ENCODE measurements at regions not wholly inside any gene's neighbourhood (a gene's known extent, or its start where the extent isn't known, plus 50 kb on each side); places are given as distances from the start of the nearest gene placed in this dataset.
"Not testable (repeated sequence)": the region's sequence is repeated elsewhere in the genome, so short reads cannot be mapped to it uniquely, and the experiment has no call there.

DNA sequence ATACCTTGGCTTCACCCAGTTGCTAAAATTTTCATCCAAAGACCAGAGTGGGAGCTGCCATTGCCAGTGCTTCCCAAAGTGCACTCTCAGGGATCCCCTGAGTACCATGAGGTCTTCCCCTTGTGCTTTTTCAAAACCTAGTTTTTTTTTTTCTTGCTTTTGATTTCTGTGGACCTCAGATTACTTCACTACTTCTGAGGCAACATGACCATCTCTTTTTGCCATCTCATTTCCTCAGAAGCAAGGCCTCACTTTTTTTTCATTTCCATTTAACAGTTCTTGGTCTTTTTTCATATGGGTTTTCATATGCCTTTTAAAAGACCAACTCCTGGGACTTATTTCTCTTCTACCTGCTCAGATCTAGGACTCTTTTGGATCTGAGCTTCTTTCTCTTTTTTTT lies 64.1 kb upstream of the MMS22L start:
- H3K4me3 ChIP-seq (ENCODE audit: low read depth, low read length) = no peak overlapping the region
- TF ChIP-seq, protein P1, sequence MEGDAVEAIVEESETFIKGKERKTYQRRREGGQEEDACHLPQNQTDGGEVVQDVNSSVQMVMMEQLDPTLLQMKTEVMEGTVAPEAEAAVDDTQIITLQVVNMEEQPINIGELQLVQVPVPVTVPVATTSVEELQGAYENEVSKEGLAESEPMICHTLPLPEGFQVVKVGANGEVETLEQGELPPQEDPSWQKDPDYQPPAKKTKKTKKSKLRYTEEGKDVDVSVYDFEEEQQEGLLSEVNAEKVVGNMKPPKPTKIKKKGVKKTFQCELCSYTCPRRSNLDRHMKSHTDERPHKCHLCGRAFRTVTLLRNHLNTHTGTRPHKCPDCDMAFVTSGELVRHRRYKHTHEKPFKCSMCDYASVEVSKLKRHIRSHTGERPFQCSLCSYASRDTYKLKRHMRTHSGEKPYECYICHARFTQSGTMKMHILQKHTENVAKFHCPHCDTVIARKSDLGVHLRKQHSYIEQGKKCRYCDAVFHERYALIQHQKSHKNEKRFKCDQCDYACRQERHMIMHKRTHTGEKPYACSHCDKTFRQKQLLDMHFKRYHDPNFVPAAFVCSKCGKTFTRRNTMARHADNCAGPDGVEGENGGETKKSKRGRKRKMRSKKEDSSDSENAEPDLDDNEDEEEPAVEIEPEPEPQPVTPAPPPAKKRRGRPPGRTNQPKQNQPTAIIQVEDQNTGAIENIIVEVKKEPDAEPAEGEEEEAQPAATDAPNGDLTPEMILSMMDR (IDR thresholded peaks at IDR 0.05; ENCODE audit: low read depth, low read length) = no peak
- ChIA-PET CTCF (no interaction called here), POLR2A (no interaction called here)
- DNase-seq (ENCODE audit: low read depth, low spot score) = no peak
- H3K27me3 ChIP-seq (ENCODE audit: control insufficient read depth, insufficient read depth, low read length) = no peaks in the 10 kb centered on the region
- no peak overlapping the region for H3K27ac ChIP-seq (ENCODE audit: low read depth, low read length)
- H3K9me3 ChIP-seq (ENCODE audit: control insufficient read depth, insufficient read depth, low read length) = no peaks in the 10 kb centered on the region

DNA sequence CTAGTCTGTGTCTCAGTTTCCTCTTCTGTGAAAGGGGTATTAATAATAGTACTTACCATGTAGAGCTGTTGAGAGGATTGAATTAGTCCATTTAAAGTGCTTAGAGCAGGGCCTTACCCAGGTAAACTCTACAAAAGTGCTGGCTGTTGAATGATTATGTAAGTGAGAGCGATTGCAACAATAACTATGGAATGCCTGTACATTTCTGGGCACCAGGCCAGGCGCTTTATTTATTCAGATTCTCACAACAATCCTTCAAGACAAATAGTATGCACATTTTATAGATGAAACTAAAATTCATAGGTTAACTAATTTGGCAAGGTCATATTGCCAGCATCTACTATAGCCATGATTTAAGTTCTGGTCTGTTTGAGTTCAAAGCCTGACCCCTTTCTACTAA lies 78.3 kb upstream of the MMS22L start:
- POLR2A ChIA-PET = no interaction called here
- H3K9me3 ChIP-seq (ENCODE audit: control insufficient read depth, insufficient read depth, low read length) = no peaks in the 10 kb centered on the region
- TF ChIP-seq, protein P1 (IDR thresholded peaks at IDR 0.05; ENCODE audit: low read depth, low read length) = no peak

DNA sequence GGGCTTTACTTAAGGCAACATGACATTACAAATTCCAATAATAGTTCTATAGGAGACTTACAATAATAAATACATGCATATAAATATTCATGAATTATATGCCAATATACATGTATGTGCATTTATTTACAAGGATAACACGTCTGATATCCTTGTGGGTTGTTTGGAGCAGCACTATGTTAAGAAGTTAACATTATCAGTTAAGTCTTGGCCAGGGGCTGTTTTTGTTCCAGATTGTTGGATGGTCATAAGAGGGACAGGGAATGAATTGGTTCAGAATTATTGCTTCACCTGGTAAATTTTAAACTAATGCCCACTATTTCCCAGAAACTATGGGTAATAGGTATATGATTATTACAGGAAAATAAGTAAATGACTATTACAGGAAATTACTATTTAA lies 81.3 kb upstream of the MMS22L start:
- POLR2A ChIA-PET = no interaction called here
- TF ChIP-seq, protein P1 (IDR thresholded peaks at IDR 0.05; ENCODE audit: low read depth, low read length) = no peak
- Histone ChIP-seq H3K27me3 (ENCODE audit: control insufficient read depth, insufficient read depth, low read length) (no peaks in the 10 kb centered on the region), H3K27ac (ENCODE audit: low read depth, low read length) (no peak overlapping the region), H3K9me3 (ENCODE audit: control insufficient read depth, insufficient read depth, low read length) (no peaks in the 10 kb centered on the region), H3K4me3 (ENCODE audit: low read depth, low read length) (no peak overlapping the region)
- no peak for DNase-seq (ENCODE audit: low read depth, low spot score)
- CTCF ChIA-PET = no interaction called here

More for the DNA sequence above, 78.3 kb upstream of the MMS22L start:
- no peak overlapping the region for H3K4me3 ChIP-seq (ENCODE audit: low read depth, low read length)
- no peak for DNase-seq (ENCODE audit: low read depth, low spot score)
- CTCF ChIA-PET = interaction anchor here (2.0 kb wide), 1 partner anchor 146 kb away, joined by 10 read pairs; no protein-coding TSS in a partner anchor
- no peak overlapping the region for H3K27ac ChIP-seq (ENCODE audit: low read depth, low read length)
- no peaks in the 10 kb centered on the region for H3K27me3 ChIP-seq (ENCODE audit: control insufficient read depth, insufficient read depth, low read length)

DNA sequence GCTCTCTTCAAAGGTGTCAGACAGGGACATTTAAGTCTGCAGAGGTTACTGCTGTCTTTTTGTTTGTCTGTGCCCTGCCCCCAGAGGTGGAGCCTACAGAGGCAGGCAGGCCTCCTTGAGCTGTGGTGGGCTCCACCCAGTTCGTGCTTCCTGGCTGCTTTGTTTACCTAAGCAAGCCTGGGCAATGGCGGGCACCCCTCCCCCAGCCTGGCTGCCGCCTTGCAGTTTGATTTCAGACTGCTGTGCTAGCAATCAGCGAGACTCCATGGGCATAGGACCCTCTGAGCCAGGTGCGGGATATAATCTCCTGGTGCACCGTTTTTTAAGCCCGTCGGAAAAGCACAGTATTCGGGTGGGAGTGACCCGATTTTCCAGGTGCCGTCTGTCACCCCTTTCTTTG lies 99.1 kb upstream of the MMS22L start:
- H3K27ac ChIP-seq (ENCODE audit: low read depth, low read length); H3K4me3 ChIP-seq (ENCODE audit: low read depth, low read length); POLR2A ChIA-PET; CTCF ChIA-PET; H3K27me3 ChIP-seq (ENCODE audit: control insufficient read depth, insufficient read depth, low read length); DNase-seq (ENCODE audit: low read depth, low spot score); H3K9me3 ChIP-seq (ENCODE audit: control insufficient read depth, insufficient read depth, low read length): not testable (repeated sequence)

DNA sequence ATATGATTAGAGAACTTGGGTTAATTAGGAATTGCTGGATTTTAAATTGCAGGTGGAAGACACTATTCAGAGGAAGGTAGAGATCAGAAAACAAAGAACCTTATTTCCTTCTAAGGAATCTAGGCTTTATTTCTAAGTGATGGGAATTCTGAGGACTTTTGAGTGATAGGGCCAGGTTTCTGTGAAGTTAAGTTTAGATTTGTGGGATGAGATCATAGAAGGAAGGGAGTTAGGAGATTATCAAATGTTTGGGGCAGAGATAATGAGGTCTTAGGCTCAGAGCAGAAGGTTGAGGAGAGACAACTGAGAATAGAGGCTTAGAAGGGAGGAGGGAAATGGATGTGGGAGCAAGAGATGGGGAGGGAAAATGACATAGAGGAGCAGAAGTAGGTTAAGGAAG lies 109.7 kb upstream of the MMS22L start:
- CTCF ChIA-PET = interaction anchor here (0.7 to 12.5 kb wide), 4 partner anchors 48 to 494 kb away, joined by 3 to 247 read pairs (median 43); no protein-coding TSS in a partner anchor
- Histone ChIP-seq H3K9me3 (ENCODE audit: control insufficient read depth, insufficient read depth, low read length) (no peaks in the 10 kb centered on the region), H3K27me3 (ENCODE audit: control insufficient read depth, insufficient read depth, low read length) (no peaks in the 10 kb centered on the region), H3K27ac (ENCODE audit: low read depth, low read length) (no peak overlapping the region), H3K4me3 (ENCODE audit: low read depth, low read length) (no peak overlapping the region)
- POLR2A ChIA-PET = no interaction called here
- TF ChIP-seq, protein P1 (IDR thresholded peaks at IDR 0.05; ENCODE audit: low read depth, low read length) = no peak
- DNase-seq (ENCODE audit: low read depth, low spot score) = no peak

Measured in AG04450 (cell line).